NCI-H460 (cell line): ENCODE measurements at regions not wholly inside any gene's neighbourhood (a gene's known extent, or its start where the extent isn't known, plus 50 kb on each side); places are given as distances from the start of the nearest gene placed in this dataset.

ENCODE experiments used
- DNase-seq: peaks from one replicate; pipeline ENCODE4 v3.0.0-alpha.2; 2016; ENCODE audit warnings: low read depth; ENCODE audit errors: extremely low read depth

GRCh38 chr15:47158573-47158972, 558.7 kb upstream of the SEMA6D start:
- DNase-seq, result no peak

DNA sequence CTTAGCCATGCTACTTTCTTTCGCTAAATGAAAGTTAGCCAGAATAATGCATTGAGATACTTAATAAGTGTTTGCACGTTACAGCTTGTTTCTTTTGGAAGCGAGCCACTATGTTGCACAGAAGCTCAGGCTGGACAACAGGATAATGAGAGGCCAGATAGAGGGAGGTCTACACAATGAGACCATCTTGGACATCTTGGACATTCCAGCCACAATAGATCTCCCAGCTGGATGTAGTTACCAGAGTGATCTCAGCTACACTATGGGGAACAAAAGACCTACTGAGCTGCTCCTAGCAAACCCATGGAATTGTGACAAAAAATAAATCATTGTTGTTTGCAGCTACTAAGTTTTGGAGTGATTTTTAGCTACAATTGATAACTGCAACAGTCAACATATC, 540.1 kb upstream of the SEMA6D start:
- DNase-seq, result no peak

DNA sequence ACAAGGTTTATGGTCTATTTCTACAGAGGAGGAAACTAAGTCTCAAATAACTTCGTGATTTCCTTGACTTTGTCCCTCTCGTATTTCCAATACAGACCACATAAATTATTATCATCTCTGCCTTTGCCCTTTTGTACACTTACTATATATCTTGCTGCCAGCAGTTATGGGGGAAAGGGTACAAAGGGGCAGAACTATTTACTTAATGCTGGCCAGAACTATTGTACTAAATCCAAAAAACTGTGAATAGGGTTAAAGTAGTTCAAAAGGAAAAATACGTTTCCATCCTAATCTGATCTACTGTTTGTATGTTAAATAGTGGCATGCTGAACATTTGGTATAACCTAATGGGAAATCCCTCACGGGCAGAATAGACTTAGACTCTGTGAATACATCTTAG, 537.3 kb upstream of the SEMA6D start:
- DNase-seq, result no peak

- no peak for DNase-seq
These were observed 534.5 kb upstream of the SEMA6D start for GRCh38 chr15:47182818-47183217.

DNA sequence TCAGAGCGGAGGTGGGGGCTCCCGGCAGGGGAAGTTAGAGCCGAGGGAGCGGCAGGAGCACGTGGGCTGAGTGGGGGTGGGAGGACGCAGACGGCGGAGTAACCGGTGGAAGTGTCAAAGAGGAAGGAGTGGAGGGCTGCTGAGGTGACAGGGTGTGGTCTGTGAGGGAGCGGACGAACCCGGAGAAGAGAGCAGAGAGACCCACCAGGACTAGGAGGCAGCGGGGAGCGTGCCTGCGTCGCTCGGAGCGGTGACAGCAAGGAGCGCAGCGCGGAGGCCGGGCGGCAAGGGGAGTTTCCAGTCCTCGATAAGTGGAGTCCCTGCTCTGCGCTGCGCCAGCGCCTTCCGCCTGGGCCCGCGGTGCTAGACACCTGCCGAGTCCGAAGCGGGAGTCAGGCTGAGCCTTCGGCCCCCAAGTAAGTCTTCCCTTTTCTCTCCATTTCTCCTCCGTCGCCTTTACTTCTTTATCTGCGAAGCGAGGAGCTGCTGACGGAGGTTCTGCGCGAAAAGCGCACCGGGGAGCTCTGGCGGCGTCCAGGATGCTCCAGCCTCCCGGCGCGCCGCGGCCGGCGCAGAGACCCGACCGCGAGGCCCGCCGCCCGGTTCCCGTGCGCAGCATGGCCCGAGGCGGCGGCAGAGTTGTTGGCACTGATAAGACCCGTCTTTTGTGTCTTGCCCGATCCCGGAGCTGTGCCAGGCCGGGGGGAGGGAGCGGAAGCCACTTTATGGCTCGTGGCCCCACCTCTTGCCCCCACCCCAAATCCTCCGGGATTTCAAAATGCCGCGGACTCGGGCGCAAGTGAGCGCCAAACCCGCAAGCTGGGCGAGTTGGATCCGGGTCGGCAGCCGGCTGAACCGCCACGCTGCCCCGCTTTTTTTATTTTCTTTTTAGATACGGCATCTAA, 533.0 kb upstream of the SEMA6D start:
- DNase-seq, result no peak

GRCh38 chr15:47184908-47185801, 532.1 kb upstream of the SEMA6D start:
- no peak for DNase-seq

DNA sequence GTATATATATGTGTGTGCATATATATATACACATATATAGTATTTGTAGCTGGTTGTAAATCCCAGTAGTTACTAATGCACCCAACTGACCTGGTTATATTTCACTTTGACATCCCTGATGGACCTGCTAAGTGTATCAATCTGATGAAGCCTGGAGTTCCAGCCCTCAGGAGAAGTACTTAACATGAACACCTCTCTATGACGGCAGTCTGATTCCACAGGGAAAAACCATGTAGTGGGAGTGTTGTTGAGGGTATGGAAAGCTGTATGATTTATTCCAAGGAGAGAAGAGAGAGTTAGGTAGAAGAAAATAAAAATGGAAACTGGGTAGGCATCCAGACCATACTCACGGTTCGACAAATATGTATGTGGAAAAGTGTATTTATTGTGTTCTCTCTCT, 531.2 kb upstream of the SEMA6D start:
- DNase-seq, result no peak

DNA sequence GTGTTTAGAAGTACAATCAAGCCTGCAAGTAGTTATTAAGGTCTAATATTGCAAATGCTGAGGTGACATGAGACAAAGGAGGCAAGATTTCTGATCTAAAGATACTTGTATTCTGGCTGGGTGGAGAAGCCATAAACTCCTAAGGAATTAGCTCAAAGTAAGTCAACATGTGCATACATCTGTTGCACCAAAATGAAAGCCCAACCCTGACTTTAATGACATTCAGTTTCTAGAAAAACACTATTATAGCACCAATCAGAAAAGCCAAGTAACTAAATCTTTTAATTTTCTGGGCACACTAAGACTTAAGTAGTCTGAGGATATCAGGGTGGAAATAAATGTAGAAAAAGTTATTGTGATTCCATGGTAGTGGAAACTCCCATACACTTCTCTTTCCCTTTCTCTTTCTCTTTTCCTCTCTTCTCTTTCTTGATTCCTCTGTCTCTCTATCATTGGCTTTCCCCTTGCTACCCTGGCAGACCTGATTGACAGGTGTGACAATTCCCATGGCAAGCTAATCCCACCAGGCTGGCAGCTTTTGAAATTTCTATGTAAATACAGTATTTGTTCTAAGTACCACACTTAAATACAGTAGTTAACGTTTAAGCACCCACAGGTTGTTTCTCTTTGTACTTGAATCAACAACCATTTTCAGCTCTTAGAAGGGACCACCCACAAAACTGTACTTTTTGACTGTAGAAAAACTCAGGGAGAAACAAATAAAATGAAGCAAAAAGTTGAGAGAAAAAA, 528.4 kb upstream of the SEMA6D start:
- no peak for DNase-seq

- DNase-seq, result no peak
These were observed 522.6 kb upstream of the SEMA6D start for GRCh38 chr15:47194718-47195117.

DNA sequence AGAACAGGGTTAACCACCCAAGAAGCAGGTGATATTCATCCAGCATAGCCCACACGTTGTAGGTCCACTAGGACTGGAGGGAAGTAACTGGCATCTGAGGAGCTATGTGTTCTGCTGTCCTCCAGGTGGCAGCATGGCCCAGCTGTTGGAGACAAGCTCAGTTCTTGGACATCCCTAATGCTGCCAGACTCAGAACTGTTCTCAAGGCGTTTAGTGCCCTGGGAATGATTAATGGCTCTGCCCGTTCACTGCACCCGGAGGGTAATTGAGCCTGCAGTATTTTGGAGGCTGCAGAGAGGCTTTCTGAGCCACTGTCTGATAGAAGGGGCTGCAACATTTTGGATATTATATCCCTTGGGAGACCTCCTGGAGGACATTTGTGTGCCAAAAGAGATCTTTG, 521.3 kb upstream of the SEMA6D start:
- DNase-seq, result peak; percentile 70

- DNase-seq, result no peak
These were observed 513.3 kb upstream of the SEMA6D start for GRCh38 chr15:47203993-47204392.

DNA sequence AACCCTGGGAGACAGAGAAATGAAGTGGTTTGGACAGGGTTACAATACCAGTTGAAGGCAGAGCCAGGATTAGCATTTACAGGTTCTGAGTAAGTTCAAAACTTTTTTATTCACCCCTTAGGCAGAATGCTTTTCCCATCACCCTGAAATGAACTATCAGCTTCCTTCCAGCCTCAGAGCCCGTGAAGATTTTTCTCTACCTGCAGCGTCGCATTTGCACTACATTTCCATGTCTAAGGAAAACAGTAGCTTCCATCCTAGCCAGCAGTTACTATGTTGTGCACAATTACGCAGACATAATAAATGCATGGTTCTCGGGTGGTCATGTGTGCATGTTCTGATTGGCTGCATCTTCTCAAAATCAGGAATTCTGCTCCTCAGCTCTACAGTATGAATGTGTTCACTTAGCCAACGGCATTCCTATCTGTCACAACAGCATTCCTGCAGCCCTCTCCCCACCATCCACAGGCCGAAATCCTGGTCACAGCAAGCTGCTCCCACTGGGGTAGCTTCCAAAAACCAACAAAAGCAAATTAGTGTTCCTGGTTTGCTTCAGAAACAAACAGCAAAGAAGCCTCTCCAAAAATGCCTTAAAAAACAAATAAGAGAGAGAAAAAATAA, 510.8 kb upstream of the SEMA6D start:
- no peak for DNase-seq

GRCh38 chr15:47209591-47209990, 507.7 kb upstream of the SEMA6D start:
- DNase-seq, result no peak

DNA sequence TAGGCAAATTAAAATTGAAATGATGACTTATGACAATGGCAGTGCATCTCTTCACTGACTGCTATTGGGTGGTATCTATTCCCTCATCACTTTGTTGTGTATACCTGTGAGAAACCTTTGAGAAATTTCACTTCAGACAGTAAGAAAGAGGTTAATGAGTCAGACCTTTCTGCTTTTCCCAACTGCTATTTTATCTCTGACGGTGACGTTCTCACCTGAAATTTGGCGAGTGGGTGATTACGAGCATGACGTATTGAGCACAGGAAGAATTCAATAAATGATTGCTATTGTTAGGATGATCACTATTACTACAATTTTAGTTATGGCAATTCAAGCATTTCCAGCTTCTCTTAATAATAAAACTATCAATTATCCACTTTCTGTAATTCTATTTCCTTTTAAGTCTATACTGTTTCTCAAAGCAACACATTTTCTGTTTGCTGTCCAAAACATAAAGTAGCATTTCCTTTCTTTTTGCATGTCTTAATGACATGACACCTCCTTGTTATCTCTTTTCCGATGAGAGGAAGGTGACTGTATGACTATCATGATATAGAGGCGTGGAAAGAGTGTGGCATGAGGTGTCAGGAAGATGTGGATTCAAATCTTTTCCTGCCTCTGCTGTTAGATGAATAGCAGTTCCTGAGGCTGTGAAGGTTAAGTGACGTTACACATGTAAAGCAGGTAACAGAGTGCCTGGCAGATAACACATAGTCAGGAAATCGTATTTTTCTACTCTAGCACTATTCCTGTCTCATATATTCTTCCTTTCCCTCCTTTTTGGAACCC, 504.9 kb upstream of the SEMA6D start:
- no peak for DNase-seq

- no peak for DNase-seq
These were observed 503.4 kb upstream of the SEMA6D start for GRCh38 chr15:47213883-47214282.

- DNase-seq, result no peak
These were observed 499.0 kb upstream of the SEMA6D start for GRCh38 chr15:47218295-47218694.

DNA sequence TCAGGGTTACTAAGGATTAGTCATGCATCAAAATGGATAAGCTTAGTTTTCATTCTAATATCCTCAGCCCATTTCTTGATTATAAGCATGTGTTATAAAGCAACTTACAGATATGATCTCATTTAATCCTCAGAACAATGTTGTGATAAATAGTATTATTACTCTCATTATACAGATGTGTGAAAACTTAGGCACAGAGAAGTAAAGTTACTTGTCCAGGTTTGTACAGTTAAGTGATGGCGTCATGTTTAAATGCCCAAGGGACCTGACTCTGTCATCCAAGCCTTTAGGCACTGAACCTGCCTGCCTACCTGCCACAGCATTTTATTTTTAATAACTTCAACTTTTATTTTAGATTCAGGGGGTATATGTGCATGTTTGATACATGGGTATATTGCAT, 472.9 kb upstream of the SEMA6D start:
- no peak for DNase-seq

DNA sequence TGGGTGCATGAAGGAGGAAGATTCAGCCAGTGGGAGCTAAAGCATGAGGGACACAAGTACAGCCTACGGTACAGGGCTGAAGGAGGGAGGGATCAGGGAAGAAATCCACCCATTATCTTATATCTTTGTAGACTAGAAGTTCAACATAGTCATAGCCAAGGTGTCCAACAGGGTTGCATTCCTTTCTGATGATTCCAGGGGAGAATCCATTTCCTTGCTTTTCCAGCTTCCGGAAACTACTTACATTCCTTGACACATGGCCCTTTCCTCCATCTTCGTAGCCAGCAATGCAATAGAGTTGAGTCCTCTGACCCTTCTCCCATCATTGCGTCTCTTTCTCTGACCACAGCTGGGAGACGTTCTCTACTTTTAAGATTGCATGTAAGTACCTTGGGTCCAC, 471.0 kb upstream of the SEMA6D start:
- no peak for DNase-seq

GRCh38 chr15:47258521-47258920, 458.8 kb upstream of the SEMA6D start:
- no peak for DNase-seq

DNA sequence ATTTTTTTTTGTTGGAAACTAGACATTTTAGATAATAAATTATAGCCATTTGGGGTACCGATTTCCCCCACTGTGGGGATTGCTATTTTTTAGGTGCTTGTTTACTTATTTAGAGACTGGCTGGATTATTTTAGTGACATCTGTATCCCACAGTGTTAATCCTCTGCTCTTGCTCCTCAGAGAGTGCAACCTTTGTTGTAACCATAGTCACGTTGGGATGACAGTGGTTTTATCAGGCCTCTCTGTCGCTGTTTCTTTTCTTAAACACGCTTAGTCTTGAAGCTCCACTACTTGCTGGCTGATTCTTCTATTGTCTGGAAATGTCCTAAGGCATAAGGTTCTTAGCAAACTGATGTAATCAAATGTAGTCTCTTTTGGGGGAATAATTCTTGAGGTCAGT, 451.6 kb upstream of the SEMA6D start:
- no peak for DNase-seq
